WI38 (cell line): ENCODE measurements at regions not wholly inside any gene's neighbourhood (a gene's known extent, or its start where the extent isn't known, plus 50 kb on each side); places are given as distances from the start of the nearest gene placed in this dataset.

ENCODE experiments used
- H3K4me3 ChIP-seq: 2 replicates; pipeline ENCODE4 v1.5.1; 2011; ENCODE audit warnings: low read depth, mild to moderate bottlenecking, control low read depth, low read length
- TF ChIP-seq, protein P1 (sequence below): IDR thresholded peaks from 2 replicates; pipeline ENCODE4 v1.5.1; 2012; ENCODE audit warnings: low read depth, mild to moderate bottlenecking, control low read depth, low read length

DNA sequence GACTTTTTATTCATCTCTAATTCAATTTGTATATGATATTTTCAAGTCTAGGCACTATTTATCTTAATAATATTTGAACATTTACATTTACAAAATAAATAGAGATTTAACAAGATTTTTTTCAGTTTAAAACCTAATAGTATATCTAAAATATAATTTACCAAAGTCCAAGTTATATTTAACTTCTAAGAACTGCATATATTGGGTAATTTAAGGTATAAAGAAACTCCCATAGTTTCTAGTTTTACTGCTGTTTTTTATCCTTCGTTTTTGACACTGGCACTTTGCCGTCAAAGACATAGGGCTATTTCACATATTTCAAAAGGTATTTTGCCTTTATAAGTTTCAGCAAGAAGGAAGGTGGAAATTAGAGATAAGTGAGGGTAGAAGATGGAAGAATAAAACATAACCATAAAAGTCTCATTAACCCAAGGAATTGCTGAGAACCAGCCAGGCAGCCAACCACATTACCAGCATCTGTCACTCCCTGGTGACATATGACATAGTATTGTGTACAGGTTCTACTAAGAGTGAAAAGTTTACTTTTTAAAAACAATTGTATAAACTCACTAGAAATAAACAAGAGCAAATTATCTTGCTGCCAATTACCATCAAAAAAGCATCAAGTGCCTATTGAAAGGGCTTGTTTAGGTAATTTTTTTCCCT lies 251.5 kb downstream of the NSUN3 start:
- TF ChIP-seq, protein P1, sequence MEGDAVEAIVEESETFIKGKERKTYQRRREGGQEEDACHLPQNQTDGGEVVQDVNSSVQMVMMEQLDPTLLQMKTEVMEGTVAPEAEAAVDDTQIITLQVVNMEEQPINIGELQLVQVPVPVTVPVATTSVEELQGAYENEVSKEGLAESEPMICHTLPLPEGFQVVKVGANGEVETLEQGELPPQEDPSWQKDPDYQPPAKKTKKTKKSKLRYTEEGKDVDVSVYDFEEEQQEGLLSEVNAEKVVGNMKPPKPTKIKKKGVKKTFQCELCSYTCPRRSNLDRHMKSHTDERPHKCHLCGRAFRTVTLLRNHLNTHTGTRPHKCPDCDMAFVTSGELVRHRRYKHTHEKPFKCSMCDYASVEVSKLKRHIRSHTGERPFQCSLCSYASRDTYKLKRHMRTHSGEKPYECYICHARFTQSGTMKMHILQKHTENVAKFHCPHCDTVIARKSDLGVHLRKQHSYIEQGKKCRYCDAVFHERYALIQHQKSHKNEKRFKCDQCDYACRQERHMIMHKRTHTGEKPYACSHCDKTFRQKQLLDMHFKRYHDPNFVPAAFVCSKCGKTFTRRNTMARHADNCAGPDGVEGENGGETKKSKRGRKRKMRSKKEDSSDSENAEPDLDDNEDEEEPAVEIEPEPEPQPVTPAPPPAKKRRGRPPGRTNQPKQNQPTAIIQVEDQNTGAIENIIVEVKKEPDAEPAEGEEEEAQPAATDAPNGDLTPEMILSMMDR: no peak
- no peak overlapping the region for H3K4me3 ChIP-seq

- TF ChIP-seq, protein P1: no peak
- no peak overlapping the region for H3K4me3 ChIP-seq
Measured at GRCh38 chr3:94317017-94317416, 254.2 kb downstream of the NSUN3 start.

DNA sequence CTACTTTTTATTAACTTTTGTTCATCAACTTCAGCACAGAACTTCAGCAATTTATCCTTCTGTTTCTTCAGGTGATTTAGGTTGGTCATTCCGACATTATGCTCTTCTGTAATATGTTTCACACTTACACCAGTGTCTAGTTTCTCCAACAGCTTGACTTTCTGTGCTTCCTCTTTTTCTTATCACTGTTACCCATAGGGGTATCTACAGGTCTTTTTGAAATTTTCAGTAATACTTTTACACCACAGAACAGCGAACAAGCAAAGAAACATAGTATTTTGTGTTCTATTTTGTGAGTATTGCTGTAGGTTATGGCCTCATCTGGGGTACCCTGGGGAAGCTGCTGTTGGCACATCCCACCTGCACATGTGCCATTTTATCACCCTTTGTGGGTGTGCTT lies 260.7 kb downstream of the NSUN3 start:
- H3K4me3 ChIP-seq: no peak overlapping the region
- TF ChIP-seq, protein P1: no peak

- no peak overlapping the region for H3K4me3 ChIP-seq
- TF ChIP-seq, protein P1: no peak
Measured at GRCh38 chr3:94331831-94332230, 269.0 kb downstream of the NSUN3 start.

- H3K4me3 ChIP-seq: no peak overlapping the region
- TF ChIP-seq, protein P1: peak; percentile 49; the same call in 1 of the 2 replicates
Measured at GRCh38 chr3:94336046-94336753, 273.3 kb downstream of the NSUN3 start.

DNA sequence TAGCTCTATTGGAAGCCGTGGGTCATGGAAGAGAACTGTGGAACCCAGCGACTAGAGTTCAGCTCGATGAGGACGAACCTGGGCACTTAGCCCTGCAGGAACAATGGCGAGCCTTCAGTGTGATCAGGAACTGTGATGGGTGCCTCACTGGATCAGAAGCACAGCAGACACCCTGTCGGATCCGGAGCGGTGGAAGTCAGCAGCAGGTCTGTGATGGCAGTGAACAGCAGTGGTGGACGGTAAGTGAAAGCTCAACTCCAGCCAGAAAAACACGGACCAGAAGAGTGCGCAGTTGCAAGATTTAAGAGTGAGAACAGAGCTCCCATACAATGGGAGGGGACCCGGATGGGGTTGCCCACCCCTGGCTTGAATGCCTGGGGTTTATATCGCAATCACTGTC lies 282.2 kb downstream of the NSUN3 start:
- TF ChIP-seq, protein P1: no peak
- no peak overlapping the region for H3K4me3 ChIP-seq

- no peak overlapping the region for H3K4me3 ChIP-seq
- TF ChIP-seq, protein P1: no peak
Measured at GRCh38 chr3:94349310-94349878, 286.5 kb downstream of the NSUN3 start.
